Right renal cortex interstitium (tissue), 3 donors: ENCODE measurements at regions not wholly inside any gene's neighbourhood (a gene's known extent, or its start where the extent isn't known, plus 50 kb on each side); places are given as distances from the start of the nearest gene placed in this dataset.

Experiments used
- DNase-seq, 3 donors: peaks; one replicate each; pipeline ENCODE4 v3.0.0-alpha.2; 2013; ENCODE audit warnings: low read depth in 3 of 3, low spot score in 2 of 3

GRCh38 chr13:22461854-22462490, 718.8 kb upstream of the SGCG start:
- DNase-seq = no peak

GRCh38 chr13:22463089-22463488, 717.7 kb upstream of the SGCG start:
- no peak for DNase-seq

- DNase-seq = no peak
These were observed 712.7 kb upstream of the SGCG start for GRCh38 chr13:22468045-22468444.

- DNase-seq = no peak
These were observed 712.0 kb upstream of the SGCG start for GRCh38 chr13:22468824-22469223.

GRCh38 chr13:22469452-22469851, 711.3 kb upstream of the SGCG start:
- no peak for DNase-seq

GRCh38 chr13:22470075-22470474, 710.7 kb upstream of the SGCG start:
- DNase-seq = no peak

- no peak for DNase-seq
These were observed 698.2 kb upstream of the SGCG start for GRCh38 chr13:22482496-22483000.

GRCh38 chr13:22483276-22483675, 697.5 kb upstream of the SGCG start:
- DNase-seq = no peak

- no peak for DNase-seq
These were observed 694.3 kb upstream of the SGCG start for GRCh38 chr13:22486490-22486889.

- no peak for DNase-seq
These were observed 692.8 kb upstream of the SGCG start for GRCh38 chr13:22487932-22488331.

GRCh38 chr13:22489771-22490170, 691.0 kb upstream of the SGCG start:
- no peak for DNase-seq

GRCh38 chr13:22495819-22496218, 685.0 kb upstream of the SGCG start:
- no peak for DNase-seq

- DNase-seq = no peak
These were observed 683.8 kb upstream of the SGCG start for GRCh38 chr13:22496803-22497508.

- peak in 2 of 3 donors; percentile 8 to 21 for DNase-seq
These were observed 682.6 kb upstream of the SGCG start for GRCh38 chr13:22497991-22498780.

GRCh38 chr13:22499919-22500318, 680.9 kb upstream of the SGCG start:
- no peak for DNase-seq

GRCh38 chr13:22505489-22505888, 675.3 kb upstream of the SGCG start:
- no peak for DNase-seq

- no peak for DNase-seq
These were observed 674.6 kb upstream of the SGCG start for GRCh38 chr13:22506096-22506691.

- no peak for DNase-seq
These were observed 663.2 kb upstream of the SGCG start for GRCh38 chr13:22517544-22517943.

GRCh38 chr13:22536851-22537250, 643.9 kb upstream of the SGCG start:
- DNase-seq = no peak

- no peak for DNase-seq
These were observed 642.4 kb upstream of the SGCG start for GRCh38 chr13:22538400-22538799.

GRCh38 chr13:22549126-22549525, 631.7 kb upstream of the SGCG start:
- DNase-seq = no peak
